Neural crest cell (in vitro differentiated cells): ENCODE measurements at regions not wholly inside any gene's neighbourhood (a gene's known extent, or its start where the extent isn't known, plus 50 kb on each side); places are given as distances from the start of the nearest gene placed in this dataset.
A peak's percentile ranks its signal among the peaks of the same experiment; 100 is the strongest.

Experiments used
- DNase-seq: peaks from one replicate; pipeline ENCODE4 v3.0.0; 2021; ENCODE audit warnings: low read depth, mixed read lengths, low spot score
- H3K27ac Mint-ChIP-seq: one replicate; pipeline ENCODE4 v1.8.0; 2021; ENCODE audit warnings: mild to moderate bottlenecking, mixed read lengths; ENCODE audit not compliant: unreplicated experiment
- H3K27me3 Mint-ChIP-seq: 2 replicates; pipeline ENCODE4 v1.8.0; 2021; ENCODE audit warnings: low read depth, mild to moderate bottlenecking, mixed read lengths
- H3K36me3 Mint-ChIP-seq: 2 replicates; pipeline ENCODE4 v1.8.0; 2021; ENCODE audit warnings: low read depth, mild to moderate bottlenecking, mixed read lengths
- H3K4me1 Mint-ChIP-seq: 2 replicates; pipeline ENCODE4 v1.8.0; 2021; ENCODE audit warnings: mixed read lengths
- H3K4me3 Mint-ChIP-seq: one replicate; pipeline ENCODE4 v1.8.0; 2021; ENCODE audit warnings: mild to moderate bottlenecking, mixed read lengths
- H3K9me3 Mint-ChIP-seq: 2 replicates; pipeline ENCODE4 v1.8.0; 2021; ENCODE audit warnings: mixed read lengths
- CTCF ChIP-seq: fragments of 200-600 bp; sonication (generic); conservative IDR thresholded peaks from 2 replicates; pipeline ENCODE4 v1.5.0; 2021; ENCODE audit warnings: antibody characterized with exemption, mild to moderate bottlenecking

- Mint-ChIP-seq H3K27ac (peak overlapping the region; percentile 24), H3K36me3 (no peaks in the 10 kb centered on the region), H3K4me1 (peaks cover 22% of the 10 kb centered on the region), H3K27me3 (no peaks in the 10 kb centered on the region), H3K4me3 (no peak overlapping the region), H3K9me3 (no peaks in the 10 kb centered on the region)
- no peak for DNase-seq
- no peak for TF ChIP-seq CTCF
Observed at GRCh38 chr9:109907400-109907799, 127.4 kb downstream of the PALM2AKAP2 start.

GRCh38 chr9:109907810-109908458, 127.9 kb downstream of the PALM2AKAP2 start:
- no peak for TF ChIP-seq CTCF
- Mint-ChIP-seq H3K27ac (peak overlapping the region; percentile 24), H3K36me3 (no peaks in the 10 kb centered on the region), H3K4me1 (peaks cover 22% of the 10 kb centered on the region), H3K4me3 (no peak overlapping the region), H3K27me3 (no peaks in the 10 kb centered on the region), H3K9me3 (no peaks in the 10 kb centered on the region)
- DNase-seq, result no peak

- Mint-ChIP-seq H3K36me3 (no peaks in the 10 kb centered on the region), H3K9me3 (no peaks in the 10 kb centered on the region), H3K4me3 (no peak overlapping the region), H3K4me1 (peaks cover 17% of the 10 kb centered on the region), H3K27me3 (no peaks in the 10 kb centered on the region), H3K27ac (no peak overlapping the region)
- DNase-seq, result no peak
- TF ChIP-seq CTCF, result no peak
Observed at GRCh38 chr9:109908459-109909390, 128.7 kb downstream of the PALM2AKAP2 start.

- no peak for TF ChIP-seq CTCF
- Mint-ChIP-seq H3K27me3 (no peaks in the 10 kb centered on the region), H3K27ac (no peak overlapping the region), H3K36me3 (no peaks in the 10 kb centered on the region), H3K9me3 (no peaks in the 10 kb centered on the region), H3K4me1 (peaks cover 16% of the 10 kb centered on the region), H3K4me3 (no peak overlapping the region)
- no peak for DNase-seq
Observed at GRCh38 chr9:109910671-109911518, 130.9 kb downstream of the PALM2AKAP2 start.

GRCh38 chr9:109912082-109912582, 132.1 kb downstream of the PALM2AKAP2 start:
- Mint-ChIP-seq H3K27me3 (no peaks in the 10 kb centered on the region), H3K4me3 (no peak overlapping the region), H3K4me1 (peaks cover 8% of the 10 kb centered on the region), H3K27ac (no peak overlapping the region), H3K9me3 (no peaks in the 10 kb centered on the region), H3K36me3 (no peaks in the 10 kb centered on the region)
- DNase-seq, result no peak
- TF ChIP-seq CTCF, result no peak
